CD4-positive, alpha-beta T cell (primary cell): ENCODE measurements at regions not wholly inside any gene's neighbourhood (a gene's known extent, or its start where the extent isn't known, plus 50 kb on each side); places are given as distances from the start of the nearest gene placed in this dataset.

Experiments used
- ATAC-seq: fragments of 200-7000 bp; cut with Tn5 transposase; one replicate; pipeline ENCODE4 v1.10.0; 2022; ENCODE audit warnings: mild to moderate bottlenecking; ENCODE audit not compliant: poor library complexity
- CTCF ChIA-PET: fragments of 350-600 bp; sonication (Branson Sonifier 250); formaldehyde crosslinking; loops from one replicate; lab custom pipeline; 2021; ENCODE audit warnings: antibody characterized with exemption, inconsistent platforms; lab: Charles Lee
- POLR2A ChIA-PET: fragments of 350-600 bp; sonication (Branson Sonifier 250); formaldehyde crosslinking; loops from one replicate; lab custom pipeline; 2021; ENCODE audit warnings: antibody characterized with exemption, inconsistent platforms; lab: Charles Lee
- DNase-seq, 14 experiments: peaks; one replicate each; pipeline ENCODE4 v3.0.0-alpha.2; 2013 to 2020; ENCODE audit warnings: mixed read lengths in 2 of 14
- H3K27ac ChIP-seq, 2 donors: one replicate each; pipeline versions ENCODE4 v1.5.1 to v1.7.0; 2013; ENCODE audit warnings: low read length in 2 of 2, low read depth in 1 of 2, mild to moderate bottlenecking in 1 of 2
- H3K27me3 ChIP-seq, 2 experiments: 1 replicate in 1 of 2; 2 replicates in 1 of 2; pipeline versions ENCODE4 v1.6.1 to v1.7.0; 2013; ENCODE audit warnings: low read length in 2 of 2, control low read depth in 1 of 2, mild to moderate bottlenecking in 1 of 2, moderate library complexity in 1 of 2; ENCODE audit not compliant: insufficient read depth in 2 of 2, control insufficient read depth in 1 of 2
- H3K36me3 ChIP-seq: one replicate; pipeline ENCODE4 v1.6.1; 2013; ENCODE audit warnings: low read length, control low read depth; ENCODE audit not compliant: insufficient read depth
- H3K4me1 ChIP-seq: one replicate; pipeline ENCODE4 v1.6.1; 2013; ENCODE audit warnings: low read length, control low read depth; ENCODE audit not compliant: insufficient read depth
- H3K4me3 ChIP-seq: one replicate; pipeline ENCODE4 v1.5.1; 2013; ENCODE audit warnings: mild to moderate bottlenecking, low read length, moderate library complexity
- H3K9me3 ChIP-seq, 2 experiments: 1 replicate in 1 of 2; 2 replicates in 1 of 2; pipeline versions ENCODE4 v1.6.1 to v1.7.0; 2013; ENCODE audit warnings: low read length in 2 of 2, mild to moderate bottlenecking in 2 of 2, control low read depth in 1 of 2, moderate library complexity in 1 of 2; ENCODE audit not compliant: control insufficient read depth in 1 of 2, insufficient read depth in 1 of 2
- H3K27ac Mint-ChIP-seq: one replicate; pipeline ENCODE4 v1.8.0; 2020; ENCODE audit warnings: mixed read lengths
- H3K27me3 Mint-ChIP-seq: one replicate; pipeline ENCODE4 v1.8.0; 2021; ENCODE audit warnings: mixed read lengths
- H3K36me3 Mint-ChIP-seq: one replicate; pipeline ENCODE4 v1.8.0; 2021; ENCODE audit warnings: low read depth, mixed read lengths
- H3K4me1 Mint-ChIP-seq: one replicate; pipeline ENCODE4 v1.8.0; 2021; ENCODE audit warnings: low read depth, mixed read lengths
- H3K4me3 Mint-ChIP-seq: one replicate; pipeline ENCODE4 v1.8.0; 2020; ENCODE audit warnings: mild to moderate bottlenecking, mixed read lengths
- H3K9me3 Mint-ChIP-seq: one replicate; pipeline ENCODE4 v1.8.0; 2020; ENCODE audit warnings: mixed read lengths
- CTCF ChIP-seq: fragments of 200-600 bp; IDR thresholded peaks from one replicate; pipeline ENCODE4 v1.8.0; 2022; ENCODE audit warnings: antibody characterized with exemption, mild to moderate bottlenecking
- intact Hi-C, 2 experiments: fragments of 100-400 bp; cut with DNase I in 1 of 2; cut with micrococcal nuclease in 1 of 2; formaldehyde crosslinking; loops; one replicate each; pipeline versions ENCODE4 v1.15.1 to v1.9.0; 2023 to 2025; cut with DNase I, micrococcal nuclease

DNA sequence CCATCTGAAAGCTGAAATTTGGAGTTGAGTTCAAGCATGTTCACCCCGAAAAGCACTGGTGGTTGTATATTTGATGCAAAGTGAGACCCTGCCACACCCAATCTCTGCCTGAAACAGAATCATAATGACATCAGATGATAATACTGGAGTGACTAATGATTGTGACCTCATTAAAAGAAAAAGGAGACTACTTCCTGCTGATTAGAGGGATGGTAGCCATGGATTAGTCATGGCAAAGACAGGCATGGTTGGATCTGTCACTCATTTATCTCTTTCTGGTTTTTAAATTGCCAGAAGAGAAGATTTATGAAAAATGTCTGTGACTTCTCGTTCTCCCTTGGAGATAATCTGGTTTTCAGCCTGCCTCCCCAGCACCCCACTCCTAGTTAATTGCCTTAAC lies 101.2 kb downstream of the BAMBI start:
- Mint-ChIP-seq H3K27me3 (no peaks in the 10 kb centered on the region), H3K9me3 (no peaks in the 10 kb centered on the region), H3K27ac (no peak overlapping the region), H3K36me3 (no peaks in the 10 kb centered on the region), H3K4me3 (no peak overlapping the region), H3K4me1 (no peaks in the 10 kb centered on the region)
- DNase-seq = no peak
- POLR2A ChIA-PET = no interaction called here
- no peaks in the 10 kb centered on the region for H3K4me1 ChIP-seq
- no peak for TF ChIP-seq CTCF
- CTCF ChIA-PET = no interaction called here
- H3K9me3 ChIP-seq = peaks cover 0 to 3% of the 10 kb centered on the region in 2 experiments
- no peak overlapping the region for H3K4me3 ChIP-seq
- intact Hi-C loops = no loop called here
- H3K27me3 ChIP-seq = no peaks in the 10 kb centered on the region
- H3K36me3 ChIP-seq = no peaks in the 10 kb centered on the region
- no peak overlapping the region for H3K27ac ChIP-seq
- no peak for ATAC-seq

DNA sequence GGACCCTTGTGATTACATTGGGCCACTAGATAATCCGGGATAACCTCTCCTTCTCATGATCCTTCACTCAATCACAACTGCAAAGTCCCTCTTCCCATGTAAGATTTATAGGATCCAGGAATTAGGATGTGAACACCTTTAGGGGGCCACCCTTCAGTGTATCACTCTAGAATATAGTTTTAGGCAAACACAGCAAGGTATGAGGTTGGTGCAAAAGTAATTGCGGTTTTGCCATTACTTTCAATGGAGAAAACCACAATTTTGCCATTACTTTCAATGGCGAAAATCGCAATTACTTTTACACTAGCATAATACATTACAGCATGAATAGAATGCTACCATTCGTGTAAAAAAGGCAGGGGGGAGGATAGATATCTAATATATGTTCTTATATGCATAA lies 104.0 kb downstream of the BAMBI start:
- Histone ChIP-seq H3K4me3 (no peak overlapping the region), H3K36me3 (no peaks in the 10 kb centered on the region), H3K9me3 (peaks cover 0 to 3% of the 10 kb centered on the region in 2 experiments), H3K27me3 (no peaks in the 10 kb centered on the region), H3K27ac (no peak overlapping the region), H3K4me1 (no peaks in the 10 kb centered on the region)
- ChIA-PET POLR2A (no interaction called here), CTCF (no interaction called here)
- Mint-ChIP-seq H3K36me3 (no peaks in the 10 kb centered on the region), H3K9me3 (no peaks in the 10 kb centered on the region), H3K27me3 (no peaks in the 10 kb centered on the region), H3K27ac (no peak overlapping the region), H3K4me1 (no peaks in the 10 kb centered on the region), H3K4me3 (no peak overlapping the region)
- intact Hi-C loops = no loop called here
- no peak for TF ChIP-seq CTCF
- DNase-seq (no peak), ATAC-seq (no peak)

- ATAC-seq = no peak
- no peak overlapping the region for H3K4me3 Mint-ChIP-seq
- no peaks in the 10 kb centered on the region for H3K4me1 ChIP-seq
- no peaks in the 10 kb centered on the region for H3K4me1 Mint-ChIP-seq
- H3K36me3 ChIP-seq = no peaks in the 10 kb centered on the region
- no peak overlapping the region for H3K27ac Mint-ChIP-seq
- H3K4me3 ChIP-seq = no peak overlapping the region
- intact Hi-C loops = no loop called here
- H3K9me3 ChIP-seq = no peaks in the 10 kb centered on the region
- ChIA-PET POLR2A (no interaction called here), CTCF (no interaction called here)
- H3K27me3 Mint-ChIP-seq = peaks cover 3% of the 10 kb centered on the region
- H3K27ac ChIP-seq = no peak overlapping the region
- DNase-seq = no peak
- H3K36me3 Mint-ChIP-seq = no peaks in the 10 kb centered on the region
- H3K27me3 ChIP-seq = no peaks in the 10 kb centered on the region
- no peak for TF ChIP-seq CTCF
- H3K9me3 Mint-ChIP-seq = no peaks in the 10 kb centered on the region
Observed at GRCh38 chr10:28783087-28783486, 105.8 kb downstream of the BAMBI start.
